Central memory CD8-positive, alpha-beta T cell (primary cell): ENCODE measurements at regions not wholly inside any gene's neighbourhood (a gene's known extent, or its start where the extent isn't known, plus 50 kb on each side); places are given as distances from the start of the nearest gene placed in this dataset.
"Not testable (repeated sequence)": the region's sequence is repeated elsewhere in the genome, so short reads cannot be mapped to it uniquely, and the experiment has no call there.

Experiments used
- ATAC-seq: fragments of 150-1000 bp; cut with Tn5 transposase; replicated peaks from 2 replicates; pipeline ENCODE4 v1.10.0; 2022; ENCODE audit warnings: mild to moderate bottlenecking, moderate FRiP score, moderate number of reproducible peaks; ENCODE audit not compliant: poor library complexity, severe bottlenecking; ENCODE audit errors: extremely low read depth
- DNase-seq, 2 donors: peaks; one replicate each; pipeline ENCODE4 v3.0.0; 2021; ENCODE audit warnings: low spot score in 2 of 2
- H3K27ac Mint-ChIP-seq: one replicate; pipeline ENCODE4 v1.8.0; 2022; ENCODE audit warnings: low read depth, mild to moderate bottlenecking, moderate library complexity, mixed read lengths
- H3K27me3 Mint-ChIP-seq: one replicate; pipeline ENCODE4 v1.8.0; 2022; ENCODE audit warnings: mixed read lengths
- H3K36me3 Mint-ChIP-seq: one replicate; pipeline ENCODE4 v1.8.0; 2022; ENCODE audit warnings: mild to moderate bottlenecking, moderate library complexity, mixed read lengths; ENCODE audit not compliant: insufficient read depth
- H3K4me1 Mint-ChIP-seq: one replicate; pipeline ENCODE4 v1.8.0; 2022; ENCODE audit warnings: mixed read lengths
- H3K4me3 Mint-ChIP-seq: one replicate; pipeline ENCODE4 v1.8.0; 2022; ENCODE audit warnings: mild to moderate bottlenecking, moderate library complexity, mixed read lengths
- H3K9me3 Mint-ChIP-seq: one replicate; pipeline ENCODE4 v1.8.0; 2022; ENCODE audit warnings: mixed read lengths

DNA sequence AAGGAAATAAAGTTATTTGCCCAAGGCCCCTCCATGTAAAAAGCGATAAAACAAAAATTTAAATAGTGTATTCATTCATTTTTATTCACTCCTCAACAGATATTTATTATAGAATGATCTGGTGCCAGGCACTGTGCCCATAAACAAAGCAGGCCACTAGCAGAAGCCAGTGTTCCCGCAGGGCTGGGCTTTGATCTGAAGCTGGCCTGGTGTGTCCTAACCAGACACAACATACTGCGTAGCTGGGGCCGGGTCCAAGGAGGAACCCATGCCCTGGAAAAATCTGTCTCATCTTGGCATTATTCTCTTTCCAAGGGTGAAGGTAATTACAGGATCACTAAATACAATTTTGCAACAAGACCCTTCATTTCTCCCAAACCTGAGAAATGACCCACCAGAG is 537.4 kb upstream of the CDH5 start:
- Mint-ChIP-seq H3K4me1 (no peaks in the 10 kb centered on the region), H3K27me3 (peaks cover 9% of the 10 kb centered on the region), H3K27ac (no peak overlapping the region), H3K36me3 (no peaks in the 10 kb centered on the region), H3K4me3 (no peak overlapping the region), H3K9me3 (peaks cover 11% of the 10 kb centered on the region)
- ATAC-seq (no peak), DNase-seq (no peak)

DNA sequence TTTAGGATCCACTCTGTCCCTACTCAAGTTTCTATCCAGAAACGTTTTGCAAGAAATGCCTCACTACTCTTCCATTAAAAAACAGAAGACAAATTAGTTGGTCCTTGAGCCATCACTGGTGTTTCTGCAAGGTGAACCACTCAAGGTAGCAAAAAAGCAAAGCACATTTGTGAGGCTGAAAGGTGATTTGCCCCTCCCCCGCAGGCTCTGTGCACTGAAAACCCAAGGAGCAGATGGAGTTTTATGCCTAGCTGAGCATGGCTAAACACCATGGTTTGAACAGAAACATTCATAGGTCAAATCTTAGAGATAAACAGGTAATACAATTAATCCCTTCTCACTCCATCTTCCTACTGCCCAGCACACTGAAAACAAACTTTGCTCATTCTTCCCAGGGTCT is 538.2 kb upstream of the CDH5 start:
- Mint-ChIP-seq H3K27ac (no peak overlapping the region), H3K36me3 (no peaks in the 10 kb centered on the region), H3K4me1 (no peaks in the 10 kb centered on the region), H3K4me3 (no peak overlapping the region), H3K9me3 (peaks cover 11% of the 10 kb centered on the region), H3K27me3 (peaks cover 9% of the 10 kb centered on the region)
- no peak for ATAC-seq
- DNase-seq: no peak

DNA sequence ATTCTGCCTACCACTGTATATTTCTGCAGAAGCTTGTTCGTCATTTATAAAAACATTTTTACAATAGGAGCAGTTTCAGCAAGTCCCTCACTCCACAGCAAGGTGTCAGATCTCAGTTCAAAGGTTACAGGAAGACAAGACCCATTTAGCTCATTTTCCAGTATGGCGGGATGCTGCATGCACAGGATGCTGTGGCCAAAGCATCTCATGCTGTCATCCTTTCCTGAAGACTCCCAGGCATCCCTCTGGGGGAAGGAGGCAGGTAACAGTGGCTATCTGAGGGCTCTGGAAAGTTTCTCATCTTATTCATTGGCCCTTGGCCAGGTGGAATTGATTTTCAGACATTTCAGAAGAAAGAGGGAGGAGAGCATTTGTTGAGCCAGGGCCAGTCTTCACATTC is 539.3 kb upstream of the CDH5 start:
- Mint-ChIP-seq H3K9me3 (peaks cover 11% of the 10 kb centered on the region), H3K4me3 (no peak overlapping the region), H3K4me1 (no peaks in the 10 kb centered on the region), H3K36me3 (no peaks in the 10 kb centered on the region), H3K27me3 (peaks cover 9% of the 10 kb centered on the region), H3K27ac (no peak overlapping the region)
- no peak for DNase-seq
- no peak for ATAC-seq

DNA sequence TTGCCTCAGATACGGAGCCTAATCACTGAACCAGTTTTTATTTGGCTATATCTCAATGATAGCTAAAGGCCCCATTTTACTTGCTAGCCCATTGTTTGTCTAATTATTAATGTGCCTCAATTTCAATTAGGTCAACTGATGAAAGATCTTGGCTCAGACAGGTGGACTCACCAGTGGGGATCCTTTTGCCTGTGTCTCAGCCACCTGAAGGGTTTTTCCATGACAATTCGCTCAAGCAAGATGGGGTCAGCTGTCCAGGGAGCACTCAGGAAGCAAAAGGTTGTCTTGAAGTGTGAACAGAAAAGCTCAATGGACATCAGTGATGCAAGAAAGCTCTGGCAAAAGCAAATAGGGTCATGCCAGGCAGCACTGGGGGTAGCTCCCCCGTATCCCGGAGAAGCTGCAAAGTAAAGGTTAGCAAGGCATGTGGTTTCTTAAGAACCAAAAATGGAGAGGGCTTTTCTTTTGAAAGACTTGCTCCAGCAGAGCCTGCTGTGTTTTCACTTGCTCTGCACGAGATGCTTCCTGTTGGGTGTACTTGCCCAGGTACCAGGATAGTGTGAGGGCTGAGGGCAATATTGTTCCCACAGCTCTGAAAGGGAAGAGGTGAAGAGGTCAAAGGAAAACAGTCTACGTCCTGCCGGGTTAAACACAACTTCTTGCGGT is 541.2 kb upstream of the CDH5 start:
- peaks cover 11% of the 10 kb centered on the region for H3K9me3 Mint-ChIP-seq
- no peak for DNase-seq
- H3K4me1 Mint-ChIP-seq: no peaks in the 10 kb centered on the region
- no peak overlapping the region for H3K4me3 Mint-ChIP-seq
- peaks cover 9% of the 10 kb centered on the region for H3K27me3 Mint-ChIP-seq
- no peak overlapping the region for H3K27ac Mint-ChIP-seq
- ATAC-seq: no peak
- no peaks in the 10 kb centered on the region for H3K36me3 Mint-ChIP-seq

DNA sequence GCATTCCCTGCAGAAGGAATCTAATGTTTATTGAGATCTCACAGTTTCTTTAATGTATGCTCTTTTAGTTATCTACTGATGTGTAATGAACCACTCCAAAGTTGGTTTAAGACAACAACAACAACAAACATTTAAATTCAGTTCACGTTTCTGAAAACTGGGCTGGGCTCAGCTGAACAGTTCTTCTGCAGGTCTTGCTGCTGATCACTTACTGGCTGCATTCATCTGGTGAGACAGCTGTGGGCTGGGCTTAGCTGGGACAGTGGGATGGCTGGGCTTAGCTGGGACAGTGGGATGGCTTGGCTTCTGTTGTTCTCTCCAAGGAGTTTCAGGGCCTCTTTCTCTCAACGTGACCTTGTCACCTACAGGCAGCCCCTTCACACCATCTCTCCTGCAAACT is 544.3 kb upstream of the CDH5 start:
- Mint-ChIP-seq H3K36me3 (no peaks in the 10 kb centered on the region), H3K4me1 (no peaks in the 10 kb centered on the region), H3K27ac (no peak overlapping the region), H3K9me3 (no peaks in the 10 kb centered on the region), H3K27me3 (no peaks in the 10 kb centered on the region), H3K4me3 (no peak overlapping the region)
- DNase-seq: no peak
- ATAC-seq: no peak

DNA sequence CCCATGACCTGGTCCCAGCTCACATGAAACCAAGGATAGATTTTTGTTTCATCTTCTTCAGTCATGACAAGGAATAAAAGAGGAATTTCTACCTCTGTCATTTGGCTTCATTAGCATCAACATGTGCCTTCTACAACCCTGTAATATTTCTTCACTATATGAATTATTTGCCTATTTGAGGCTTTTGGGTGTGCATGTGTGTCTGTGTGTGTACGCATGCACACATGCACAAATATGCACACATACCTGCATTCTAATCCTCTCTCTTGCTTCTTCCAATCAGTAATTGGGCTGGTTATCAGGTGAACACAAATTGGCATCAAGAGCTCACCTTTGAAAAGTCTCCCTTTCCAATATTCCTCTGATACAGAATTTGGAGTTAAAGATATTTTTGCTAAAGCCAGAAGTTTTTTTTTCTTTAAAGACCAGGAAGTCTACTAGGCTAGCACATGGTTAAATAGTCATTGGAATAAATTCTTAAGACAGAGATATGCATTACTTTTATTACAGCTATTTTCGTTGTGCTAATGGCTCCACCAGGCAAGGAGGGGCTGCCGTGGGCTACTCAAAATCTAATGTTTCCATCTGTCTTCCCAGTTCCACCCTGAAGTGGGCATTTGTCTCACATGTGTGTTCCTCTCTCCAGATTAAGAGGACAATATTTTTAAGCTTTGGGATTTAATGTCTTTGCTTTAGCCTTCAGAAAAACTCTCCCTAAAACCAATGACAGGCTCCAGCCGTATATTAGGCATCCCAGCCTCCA is 547.2 kb upstream of the CDH5 start:
- Mint-ChIP-seq H3K36me3 (no peaks in the 10 kb centered on the region), H3K4me3 (no peak overlapping the region)

DNA sequence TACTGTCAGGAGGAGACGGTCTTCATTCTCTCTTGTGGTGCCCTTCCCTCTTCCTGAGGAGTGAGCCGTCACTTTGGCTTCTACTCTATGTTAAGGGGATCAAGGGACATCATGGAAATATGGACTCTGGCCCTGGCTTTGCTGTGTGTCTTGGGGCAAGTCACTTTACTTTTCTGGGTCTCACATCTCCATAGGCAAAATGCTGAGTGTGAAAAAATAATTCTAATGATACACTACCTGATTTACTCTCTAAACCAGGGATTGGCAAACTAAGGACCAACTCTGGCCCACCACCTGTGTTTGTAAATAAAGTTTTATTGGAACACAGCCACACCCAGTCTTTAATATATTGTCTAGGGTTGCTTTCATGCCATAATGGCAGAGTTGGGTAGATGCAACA is 548.7 kb upstream of the CDH5 start:
- Mint-ChIP-seq H3K36me3 (no peaks in the 10 kb centered on the region), H3K27ac (no peak overlapping the region), H3K4me3 (no peak overlapping the region), H3K27me3 (no peaks in the 10 kb centered on the region), H3K4me1 (no peaks in the 10 kb centered on the region), H3K9me3 (peaks cover 2% of the 10 kb centered on the region)
- ATAC-seq (no peak), DNase-seq (no peak)

More for the DNA sequence above, 547.2 kb upstream of the CDH5 start:
- Mint-ChIP-seq H3K27me3 (no peaks in the 10 kb centered on the region), H3K4me1 (no peaks in the 10 kb centered on the region), H3K9me3 (no peaks in the 10 kb centered on the region), H3K27ac (no peak overlapping the region)
- DNase-seq (no peak), ATAC-seq (no peak)

DNA sequence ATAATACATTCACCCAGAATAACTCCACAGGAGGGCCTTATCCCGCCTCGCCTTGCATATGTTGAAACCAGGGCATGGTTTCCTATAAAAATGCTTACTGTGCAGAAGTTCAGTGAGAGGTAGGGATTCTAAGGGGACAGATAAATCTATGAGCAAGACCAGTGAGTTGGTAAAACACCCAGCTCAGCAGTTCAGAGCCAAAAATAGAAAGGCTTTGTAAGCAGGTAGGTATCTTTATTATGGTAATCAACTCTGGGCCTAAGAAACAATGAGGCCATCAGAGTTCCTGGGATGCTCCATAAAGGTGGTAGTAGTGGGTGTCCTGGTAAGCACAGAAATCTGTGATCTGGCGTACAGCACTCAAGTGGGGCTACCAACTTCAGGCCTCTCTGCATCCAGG is 549.4 kb upstream of the CDH5 start:
- ATAC-seq (no peak), DNase-seq (no peak)
- H3K9me3 Mint-ChIP-seq: peaks cover 9% of the 10 kb centered on the region
- H3K36me3 Mint-ChIP-seq: no peaks in the 10 kb centered on the region
- H3K4me1 Mint-ChIP-seq: no peaks in the 10 kb centered on the region
- H3K27ac Mint-ChIP-seq: no peak overlapping the region
- H3K27me3 Mint-ChIP-seq: no peaks in the 10 kb centered on the region
- H3K4me3 Mint-ChIP-seq: no peak overlapping the region

DNA sequence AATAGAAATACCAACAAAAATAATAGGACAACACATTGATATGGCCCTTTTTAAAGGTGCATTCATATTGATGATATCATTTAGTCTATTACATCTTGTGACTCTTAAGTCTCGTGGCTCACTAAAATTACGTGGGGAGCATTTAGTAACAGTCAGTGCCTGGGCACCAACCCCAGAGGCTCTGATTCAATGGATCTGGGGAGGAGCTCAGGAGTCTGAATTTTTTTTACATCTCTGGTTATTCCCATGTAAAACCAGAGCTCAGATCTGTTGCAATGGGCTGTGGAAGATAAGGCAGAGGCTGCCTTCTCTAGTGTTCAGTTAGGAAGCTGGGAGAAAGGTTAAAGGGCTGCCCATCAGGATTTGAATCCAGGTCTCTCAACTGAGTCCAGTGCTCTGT is 549.9 kb upstream of the CDH5 start:
- no peak for DNase-seq
- peaks cover 11% of the 10 kb centered on the region for H3K9me3 Mint-ChIP-seq
- no peak overlapping the region for H3K4me3 Mint-ChIP-seq
- ATAC-seq: no peak
- H3K4me1 Mint-ChIP-seq: no peaks in the 10 kb centered on the region
- H3K36me3 Mint-ChIP-seq: no peaks in the 10 kb centered on the region
- H3K27ac Mint-ChIP-seq: no peak overlapping the region
- no peaks in the 10 kb centered on the region for H3K27me3 Mint-ChIP-seq

DNA sequence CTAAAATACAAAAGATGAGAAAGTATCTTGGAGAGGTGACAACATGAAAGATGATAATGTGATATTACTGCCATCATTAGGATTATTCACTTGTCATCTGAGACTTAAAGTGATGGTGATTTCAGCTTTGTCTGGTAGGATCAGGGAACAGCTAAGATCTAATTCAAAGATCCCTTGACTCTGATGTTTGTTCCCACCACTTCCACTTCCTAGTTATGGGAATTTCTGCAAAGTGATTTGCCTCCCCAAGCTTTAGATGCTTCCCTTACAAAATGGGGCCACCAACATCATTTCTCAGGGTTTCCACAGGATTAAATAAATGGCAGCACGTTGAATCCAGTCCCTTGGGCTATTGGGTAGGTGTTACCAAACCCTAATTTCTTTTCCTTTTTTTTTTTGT is 550.8 kb upstream of the CDH5 start:
- DNase-seq (no peak), ATAC-seq (no peak)
- H3K36me3 Mint-ChIP-seq: no peaks in the 10 kb centered on the region
- no peaks in the 10 kb centered on the region for H3K4me1 Mint-ChIP-seq
- H3K27ac Mint-ChIP-seq: no peak overlapping the region
- H3K4me3 Mint-ChIP-seq: no peak overlapping the region
- peaks cover 11% of the 10 kb centered on the region for H3K9me3 Mint-ChIP-seq
- no peaks in the 10 kb centered on the region for H3K27me3 Mint-ChIP-seq

DNA sequence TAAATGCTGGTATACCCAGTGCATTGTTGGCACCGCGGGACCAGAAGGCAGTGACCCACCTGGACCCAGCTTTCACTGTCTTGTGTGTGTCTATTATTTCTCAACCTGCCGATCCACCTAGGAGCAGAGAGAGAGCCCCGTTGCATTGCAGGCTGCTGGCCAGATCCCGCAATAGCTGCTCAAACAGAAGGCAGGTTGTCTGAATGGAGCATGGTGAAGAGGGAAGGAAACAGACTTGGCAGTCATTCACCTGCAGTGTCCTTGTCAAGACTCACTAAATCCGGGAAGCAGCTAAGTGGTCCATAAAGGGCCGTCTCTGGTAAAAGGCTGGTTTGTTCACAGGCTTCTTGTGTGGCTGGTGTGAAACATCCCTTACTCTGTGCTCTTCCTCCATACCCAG is 552.6 kb upstream of the CDH5 start:
- H3K27me3 Mint-ChIP-seq, DNase-seq, ATAC-seq, H3K27ac Mint-ChIP-seq, H3K36me3 Mint-ChIP-seq, H3K4me3 Mint-ChIP-seq, H3K4me1 Mint-ChIP-seq: not testable (repeated sequence)
- peaks cover 11% of the 10 kb centered on the region for H3K9me3 Mint-ChIP-seq

DNA sequence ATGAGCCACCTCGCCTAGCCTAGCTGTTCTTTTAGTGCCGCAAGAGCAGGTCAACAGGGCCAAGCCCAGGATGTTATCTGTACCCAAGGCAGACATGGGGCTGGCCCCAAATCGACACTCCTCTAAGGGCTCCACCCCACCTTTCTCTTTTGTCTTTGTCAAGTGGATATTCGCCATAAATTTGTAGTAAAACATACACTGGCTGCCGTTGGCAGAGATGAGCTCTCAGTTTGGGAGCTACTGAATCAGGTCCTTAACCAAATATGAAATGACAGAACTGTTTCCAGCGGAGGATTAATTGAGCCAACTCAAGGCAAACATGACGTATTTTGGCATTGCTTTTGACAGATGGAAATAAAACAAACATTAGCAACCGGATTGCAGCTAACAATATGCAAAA is 556.9 kb upstream of the CDH5 start:
- H3K4me3 Mint-ChIP-seq: no peak overlapping the region
- no peak overlapping the region for H3K27ac Mint-ChIP-seq
- no peaks in the 10 kb centered on the region for H3K36me3 Mint-ChIP-seq
- no peak for DNase-seq
- no peaks in the 10 kb centered on the region for H3K4me1 Mint-ChIP-seq
- H3K27me3 Mint-ChIP-seq: no peaks in the 10 kb centered on the region
- peaks cover 30% of the 10 kb centered on the region for H3K9me3 Mint-ChIP-seq
- ATAC-seq: no peak

DNA sequence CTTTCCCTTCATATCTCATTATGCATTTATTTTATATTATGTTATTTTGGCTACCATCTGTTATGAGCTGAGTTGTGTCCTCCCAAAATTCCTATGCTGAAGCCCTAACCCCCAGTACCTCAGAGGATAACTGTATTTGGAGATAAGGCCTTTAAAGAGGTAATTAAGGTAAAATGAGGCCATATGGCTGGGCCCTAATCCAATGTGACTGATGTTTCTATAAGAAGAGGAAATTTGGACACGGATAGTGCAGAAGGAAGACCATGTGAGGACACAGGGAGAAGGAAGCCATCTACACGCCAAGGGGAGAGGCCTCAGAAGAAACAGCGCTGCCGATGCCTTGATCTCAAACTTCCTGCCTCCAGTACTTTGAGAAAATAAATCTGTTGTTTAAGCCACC is 557.7 kb upstream of the CDH5 start:
- Mint-ChIP-seq H3K9me3 (peaks cover 30% of the 10 kb centered on the region), H3K36me3 (no peaks in the 10 kb centered on the region)
- no peak for DNase-seq

More for the DNA sequence above, 557.7 kb upstream of the CDH5 start:
- Mint-ChIP-seq H3K4me1 (no peaks in the 10 kb centered on the region), H3K4me3 (no peak overlapping the region), H3K27ac (no peak overlapping the region), H3K27me3 (no peaks in the 10 kb centered on the region)
- ATAC-seq: no peak
